Panc1 (cell line): ENCODE measurements at regions not wholly inside any gene's neighbourhood (a gene's known extent, or its start where the extent isn't known, plus 50 kb on each side); places are given as distances from the start of the nearest gene placed in this dataset.

Source experiments
- ATAC-seq: fragments of 200-7000 bp; cut with Tn5 transposase; 2 replicates; pipeline ENCODE4 v1.9.1; 2020; ENCODE audit warnings: mild to moderate bottlenecking, moderate library complexity
- BruUV-seq: library from RNA; stranded (reverse); fragments of 400-500 nt; replicated peaks from 2 replicates; lab custom pipeline; 2021; lab: Mats Ljungman, UMichigan
- CTCF ChIA-PET: fragments of 300-600 bp; sonication (Branson Sonifier 250); formaldehyde crosslinking; loops from one replicate; lab custom pipeline; 2022; ENCODE audit warnings: antibody characterized with exemption; lab: Charles Lee
- POLR2A ChIA-PET: fragments of 300-600 bp; sonication (Branson Sonifier 250); formaldehyde crosslinking; loops from one replicate; lab custom pipeline; 2022; ENCODE audit warnings: antibody characterized with exemption; lab: Charles Lee
- DNase-seq: peaks from one replicate; pipeline ENCODE4 v3.0.0-alpha.2; 2010; ENCODE audit warnings: low read depth, low spot score
- H3K27ac ChIP-seq: 2 replicates; pipeline ENCODE4 v1.5.1; 2011; ENCODE audit warnings: mild to moderate bottlenecking, low read length, inconsistent platforms
- H3K27me3 ChIP-seq: fragments of 200-500 bp; sonication (Bioruptor generic); 2 replicates; pipeline ENCODE4 v1.6.0; 2014; ENCODE audit warnings: low read length, inconsistent platforms; ENCODE audit not compliant: control insufficient read depth, insufficient read depth
- H3K36me3 ChIP-seq: fragments of 200-500 bp; sonication (Bioruptor generic); 2 replicates; pipeline ENCODE4 v1.5.1; 2014; ENCODE audit warnings: inconsistent platforms, mild to moderate bottlenecking, low read length, moderate library complexity; ENCODE audit not compliant: control insufficient read depth, insufficient read depth
- H3K4me1 ChIP-seq: 2 replicates; pipeline ENCODE4 v1.5.1; 2011; ENCODE audit warnings: inconsistent platforms, mild to moderate bottlenecking, low read length, moderate library complexity; ENCODE audit not compliant: control insufficient read depth, insufficient read depth
- H3K4me3 ChIP-seq, 2 experiments: 2 replicates each; pipeline ENCODE4 v1.5.1; 2011 to 2012; ENCODE audit warnings: low read depth in 2 of 2, low read length in 2 of 2, mild to moderate bottlenecking in 2 of 2, inconsistent platforms in 1 of 2, moderate library complexity in 1 of 2
- H3K9me3 ChIP-seq: fragments of 200-500 bp; sonication (Bioruptor generic); 2 replicates; pipeline ENCODE4 v1.5.1; 2014; ENCODE audit warnings: low read depth, mild to moderate bottlenecking, inconsistent platforms, low read length, moderate library complexity; ENCODE audit not compliant: control insufficient read depth, insufficient read depth
- POLR2AphosphoS5 ChIP-seq: IDR thresholded peaks from 2 replicates; pipeline ENCODE4 v1.6.1; 2012; ENCODE audit warnings: mild to moderate bottlenecking, low read depth, low read length, moderate library complexity
- SIN3A ChIP-seq: IDR thresholded peaks from 2 replicates; pipeline ENCODE4 v1.6.1; 2012; ENCODE audit warnings: low read depth, mild to moderate bottlenecking, low read length, moderate library complexity, borderline replicate concordance; ENCODE audit not compliant: insufficient read depth
- TCF7L2 ChIP-seq: IDR thresholded peaks from 2 replicates; pipeline ENCODE4 v1.6.1; 2011; ENCODE audit warnings: mild to moderate bottlenecking, low read depth, low read length, inconsistent platforms
- in situ Hi-C: cut with HindIII; loops from 2 replicates; pipeline ENCODE4 v1.10.0; 2016; ENCODE audit warnings: low sequenced_read_pairs, low pct_unique_long_range_greater_than_20kb
- intact Hi-C: fragments of 100-400 bp; cut with micrococcal nuclease; formaldehyde crosslinking; loops from one replicate; pipeline ENCODE4 v1.10.0; 2022; ENCODE audit not compliant: unreplicated experiment
- TF ChIP-seq, protein P1 (sequence below): fragments of 450-650 bp; IDR thresholded peaks from 2 replicates; pipeline ENCODE4 v1.5.1; 2017; ENCODE audit warnings: mild to moderate bottlenecking
- TF ChIP-seq, protein P2 (sequence below), 2 experiments: IDR thresholded peaks; 2 replicates each; pipeline ENCODE4 v1.6.1; 2011 to 2012; ENCODE audit warnings: low read depth in 2 of 2, control low read depth in 1 of 2, low read length in 1 of 2, mild to moderate bottlenecking in 1 of 2, moderate library complexity in 1 of 2; ENCODE audit not compliant: insufficient read depth in 1 of 2

DNA sequence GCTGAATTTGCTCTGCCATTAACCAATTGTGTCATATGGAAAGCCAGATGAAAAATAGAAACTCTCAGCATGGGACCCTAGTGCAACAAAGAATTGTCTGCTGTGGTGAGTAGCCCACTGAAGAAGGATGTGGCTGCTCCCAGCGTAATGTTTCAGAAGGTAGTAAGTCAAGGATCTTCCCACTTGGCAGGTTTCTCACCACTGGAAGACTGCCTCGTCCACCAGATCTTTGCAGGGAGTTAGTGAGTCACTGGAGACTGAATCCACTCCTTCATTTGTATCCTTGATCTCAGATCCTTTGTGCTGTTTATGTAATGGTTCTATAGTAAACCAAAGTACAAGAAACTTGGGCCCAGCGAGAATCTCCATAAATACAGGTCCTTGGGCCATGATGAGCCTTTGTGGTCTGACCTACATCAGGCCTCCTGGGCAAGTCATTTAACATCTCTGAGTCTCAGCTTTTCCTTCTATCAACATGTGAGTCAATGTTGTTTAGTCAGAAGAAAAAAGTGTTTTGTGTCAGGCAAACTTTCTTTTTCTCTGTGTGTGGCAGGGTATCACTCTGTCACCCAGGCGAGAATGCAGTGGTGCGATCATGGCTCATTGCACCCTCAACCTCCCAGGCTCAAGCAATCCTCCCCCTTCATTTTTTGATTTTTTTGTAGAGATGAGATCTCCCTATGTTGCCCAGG lies 78.0 kb upstream of the CCDC160 start:
- no peaks in the 10 kb centered on the region for H3K27me3 ChIP-seq
- TF ChIP-seq, protein P1, sequence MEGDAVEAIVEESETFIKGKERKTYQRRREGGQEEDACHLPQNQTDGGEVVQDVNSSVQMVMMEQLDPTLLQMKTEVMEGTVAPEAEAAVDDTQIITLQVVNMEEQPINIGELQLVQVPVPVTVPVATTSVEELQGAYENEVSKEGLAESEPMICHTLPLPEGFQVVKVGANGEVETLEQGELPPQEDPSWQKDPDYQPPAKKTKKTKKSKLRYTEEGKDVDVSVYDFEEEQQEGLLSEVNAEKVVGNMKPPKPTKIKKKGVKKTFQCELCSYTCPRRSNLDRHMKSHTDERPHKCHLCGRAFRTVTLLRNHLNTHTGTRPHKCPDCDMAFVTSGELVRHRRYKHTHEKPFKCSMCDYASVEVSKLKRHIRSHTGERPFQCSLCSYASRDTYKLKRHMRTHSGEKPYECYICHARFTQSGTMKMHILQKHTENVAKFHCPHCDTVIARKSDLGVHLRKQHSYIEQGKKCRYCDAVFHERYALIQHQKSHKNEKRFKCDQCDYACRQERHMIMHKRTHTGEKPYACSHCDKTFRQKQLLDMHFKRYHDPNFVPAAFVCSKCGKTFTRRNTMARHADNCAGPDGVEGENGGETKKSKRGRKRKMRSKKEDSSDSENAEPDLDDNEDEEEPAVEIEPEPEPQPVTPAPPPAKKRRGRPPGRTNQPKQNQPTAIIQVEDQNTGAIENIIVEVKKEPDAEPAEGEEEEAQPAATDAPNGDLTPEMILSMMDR, result no peak
- no peak for TF ChIP-seq POLR2AphosphoS5
- TF ChIP-seq, protein P2, sequence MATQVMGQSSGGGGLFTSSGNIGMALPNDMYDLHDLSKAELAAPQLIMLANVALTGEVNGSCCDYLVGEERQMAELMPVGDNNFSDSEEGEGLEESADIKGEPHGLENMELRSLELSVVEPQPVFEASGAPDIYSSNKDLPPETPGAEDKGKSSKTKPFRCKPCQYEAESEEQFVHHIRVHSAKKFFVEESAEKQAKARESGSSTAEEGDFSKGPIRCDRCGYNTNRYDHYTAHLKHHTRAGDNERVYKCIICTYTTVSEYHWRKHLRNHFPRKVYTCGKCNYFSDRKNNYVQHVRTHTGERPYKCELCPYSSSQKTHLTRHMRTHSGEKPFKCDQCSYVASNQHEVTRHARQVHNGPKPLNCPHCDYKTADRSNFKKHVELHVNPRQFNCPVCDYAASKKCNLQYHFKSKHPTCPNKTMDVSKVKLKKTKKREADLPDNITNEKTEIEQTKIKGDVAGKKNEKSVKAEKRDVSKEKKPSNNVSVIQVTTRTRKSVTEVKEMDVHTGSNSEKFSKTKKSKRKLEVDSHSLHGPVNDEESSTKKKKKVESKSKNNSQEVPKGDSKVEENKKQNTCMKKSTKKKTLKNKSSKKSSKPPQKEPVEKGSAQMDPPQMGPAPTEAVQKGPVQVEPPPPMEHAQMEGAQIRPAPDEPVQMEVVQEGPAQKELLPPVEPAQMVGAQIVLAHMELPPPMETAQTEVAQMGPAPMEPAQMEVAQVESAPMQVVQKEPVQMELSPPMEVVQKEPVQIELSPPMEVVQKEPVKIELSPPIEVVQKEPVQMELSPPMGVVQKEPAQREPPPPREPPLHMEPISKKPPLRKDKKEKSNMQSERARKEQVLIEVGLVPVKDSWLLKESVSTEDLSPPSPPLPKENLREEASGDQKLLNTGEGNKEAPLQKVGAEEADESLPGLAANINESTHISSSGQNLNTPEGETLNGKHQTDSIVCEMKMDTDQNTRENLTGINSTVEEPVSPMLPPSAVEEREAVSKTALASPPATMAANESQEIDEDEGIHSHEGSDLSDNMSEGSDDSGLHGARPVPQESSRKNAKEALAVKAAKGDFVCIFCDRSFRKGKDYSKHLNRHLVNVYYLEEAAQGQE (IDR thresholded peaks at IDR 0.05; ENCODE audit: insufficient read depth in 1 of 2, low read depth in 2 of 2, low read length in 1 of 2), result no peak
- no peak for TF ChIP-seq SIN3A
- TF ChIP-seq TCF7L2, result no peak
- H3K36me3 ChIP-seq, result no peaks in the 10 kb centered on the region
- no peak overlapping the region for H3K27ac ChIP-seq
- no TSS peak for BruUV-seq
- DNase-seq, result no peak
- intact Hi-C loops, result no loop called here
- POLR2A ChIA-PET, result no interaction called here
- no peak overlapping the region for H3K4me3 ChIP-seq
- no peaks in the 10 kb centered on the region for H3K9me3 ChIP-seq
- H3K4me1 ChIP-seq, result no peaks in the 10 kb centered on the region
- in situ Hi-C loops, result no loop called here
- CTCF ChIA-PET, result no interaction called here
- ATAC-seq, result no peak

DNA sequence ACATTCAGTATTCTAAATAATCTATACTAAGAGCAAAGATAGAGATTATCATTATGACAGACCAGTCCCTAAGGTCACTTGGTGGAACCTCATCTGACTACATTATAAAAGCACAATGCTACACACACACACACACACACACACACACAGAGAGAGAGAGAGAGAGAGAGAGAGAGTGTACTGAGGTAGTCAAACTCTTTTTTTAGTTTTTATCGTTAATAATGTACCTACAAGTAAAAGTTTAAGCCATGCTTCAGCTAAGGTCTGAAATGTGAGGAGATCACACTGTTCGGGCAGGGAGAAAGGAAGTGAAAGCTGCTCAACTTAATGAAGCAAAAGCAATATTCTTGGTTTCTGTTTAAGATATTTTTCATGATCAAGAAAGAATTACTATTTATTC lies 75.8 kb upstream of the CCDC160 start:
- CTCF ChIA-PET, result no interaction called here
- no peaks in the 10 kb centered on the region for H3K9me3 ChIP-seq
- intact Hi-C loops, result no loop called here
- no peaks in the 10 kb centered on the region for H3K27me3 ChIP-seq
- ATAC-seq (no peak), DNase-seq (no peak)
- POLR2A ChIA-PET, result no interaction called here
- H3K27ac ChIP-seq, result no peak overlapping the region
- TF ChIP-seq SIN3A, result no peak
- TF ChIP-seq, protein P1, result no peak
- TF ChIP-seq, protein P2 (IDR thresholded peaks at IDR 0.05; ENCODE audit: insufficient read depth in 1 of 2, low read depth in 2 of 2, low read length in 1 of 2), result no peak
- no peak for TF ChIP-seq TCF7L2
- no peak for TF ChIP-seq POLR2AphosphoS5
- H3K36me3 ChIP-seq, result no peaks in the 10 kb centered on the region
- no TSS peak for BruUV-seq
- H3K4me3 ChIP-seq, result no peak overlapping the region
- H3K4me1 ChIP-seq, result no peaks in the 10 kb centered on the region
- in situ Hi-C loops, result no loop called here
